ENCODE measurements at regions not wholly inside any gene's neighbourhood (a gene's known extent, or its start where the extent isn't known, plus 50 kb on each side); places are given as distances from the start of the nearest gene placed in this dataset.

GRCh38 chr3:94775746-94776145, 712.9 kb downstream of the NSUN3 start:
- H3K4me2 ChIP-seq (ENCODE audit: low read length, poor library complexity, severe bottlenecking): no peak overlapping the region
- no peak overlapping the region for H2AK5ac ChIP-seq (ENCODE audit: low read length, severe bottlenecking)
- H3K4me1 ChIP-seq (ENCODE audit: control insufficient read depth, insufficient read depth, low read depth, low read length): no peaks in the 10 kb centered on the region
- no peak overlapping the region for H3K4ac ChIP-seq (ENCODE audit: low read depth in 1 of 2, low read length in 2 of 2)
- no peak overlapping the region for H4K91ac ChIP-seq (ENCODE audit: low read length)
- H2BK120ac ChIP-seq (ENCODE audit: low read depth, low read length): no peak overlapping the region
- H2BK12ac ChIP-seq (ENCODE audit: low read length in 2 of 2): no peak overlapping the region
- 60% methylated on average over 1 of the region's 2 CpGs for WGBS
- no peaks in the 10 kb centered on the region for H3K36me3 ChIP-seq (ENCODE audit: control insufficient read depth in 1 of 2, insufficient read depth in 2 of 2, low read depth in 1 of 2, low read length in 2 of 2)
- H3K27me3 ChIP-seq (ENCODE audit: control insufficient read depth in 1 of 2, insufficient read depth in 1 of 2, low read length in 2 of 2): no peaks in the 10 kb centered on the region
- H3K27ac ChIP-seq (ENCODE audit: low read length, poor library complexity, severe bottlenecking): no peak overlapping the region
- H2AFZ ChIP-seq (ENCODE audit: low read depth, low read length): no peak overlapping the region
- no peak overlapping the region for H2BK15ac ChIP-seq (ENCODE audit: low read depth, poor library complexity, severe bottlenecking)
- H3K18ac ChIP-seq (ENCODE audit: low read depth in 1 of 2, low read length in 2 of 2): no peak overlapping the region
- no peak overlapping the region for H2BK5ac ChIP-seq (ENCODE audit: low read depth, low read length, poor library complexity, severe bottlenecking)
- H3K9ac ChIP-seq (ENCODE audit: low read length): no peak overlapping the region
- no peaks in the 10 kb centered on the region for H3K79me1 ChIP-seq (replicated peaks; ENCODE audit: low read length, poor library complexity, severe bottlenecking)
- no peak for DNase-seq
- H3K4me3 ChIP-seq (ENCODE audit: insufficient read depth in 1 of 2, low read depth in 1 of 2, low read length in 2 of 2): no peak overlapping the region
- H3K9me3 ChIP-seq (ENCODE audit: control insufficient read depth, low read length): no peaks in the 10 kb centered on the region
- no peak overlapping the region for H3K14ac ChIP-seq (ENCODE audit: low read length in 2 of 2)
- no peak overlapping the region for H3K23ac ChIP-seq (ENCODE audit: low read length in 2 of 2)
- no peak overlapping the region for H4K8ac ChIP-seq (ENCODE audit: low read length)

- Histone ChIP-seq H3K36me3 (ENCODE audit: control insufficient read depth in 1 of 2, insufficient read depth in 2 of 2, low read depth in 1 of 2, low read length in 2 of 2) (no peaks in the 10 kb centered on the region), H2BK5ac (ENCODE audit: low read depth, low read length, poor library complexity, severe bottlenecking) (no peak overlapping the region), H3K79me1 (replicated peaks; ENCODE audit: low read length, poor library complexity, severe bottlenecking) (no peaks in the 10 kb centered on the region), H2AK5ac (ENCODE audit: low read length, severe bottlenecking) (no peak overlapping the region), H3K4ac (ENCODE audit: low read depth in 1 of 2, low read length in 2 of 2) (no peak overlapping the region), H2BK120ac (ENCODE audit: low read depth, low read length) (no peak overlapping the region), H3K4me1 (ENCODE audit: control insufficient read depth, insufficient read depth, low read depth, low read length) (no peaks in the 10 kb centered on the region), H3K14ac (ENCODE audit: low read length in 2 of 2) (no peak overlapping the region), H3K9me3 (ENCODE audit: control insufficient read depth, low read length) (no peaks in the 10 kb centered on the region), H3K18ac (ENCODE audit: low read depth in 1 of 2, low read length in 2 of 2) (no peak overlapping the region), H4K91ac (ENCODE audit: low read length) (no peak overlapping the region), H3K9ac (ENCODE audit: low read length) (no peak overlapping the region), H3K23ac (ENCODE audit: low read length in 2 of 2) (no peak overlapping the region), H3K27me3 (ENCODE audit: control insufficient read depth in 1 of 2, insufficient read depth in 1 of 2, low read length in 2 of 2) (no peaks in the 10 kb centered on the region), H4K8ac (ENCODE audit: low read length) (no peak overlapping the region), H3K4me2 (ENCODE audit: low read length, poor library complexity, severe bottlenecking) (no peak overlapping the region), H3K27ac (ENCODE audit: low read length, poor library complexity, severe bottlenecking) (no peak overlapping the region), H2BK12ac (ENCODE audit: low read length in 2 of 2) (no peak overlapping the region), H3K4me3 (ENCODE audit: insufficient read depth in 1 of 2, low read depth in 1 of 2, low read length in 2 of 2) (no peak overlapping the region), H2BK15ac (ENCODE audit: low read depth, poor library complexity, severe bottlenecking) (no peak overlapping the region), H2AFZ (ENCODE audit: low read depth, low read length) (no peak overlapping the region)
- 92% methylated on average over 3 of the region's 3 CpGs for WGBS
- no peak for DNase-seq
These were observed 713.6 kb downstream of the NSUN3 start for GRCh38 chr3:94776401-94776915.

- Histone ChIP-seq H2AFZ (ENCODE audit: low read depth, low read length) (no peak overlapping the region), H2BK12ac (ENCODE audit: low read length in 2 of 2) (no peak overlapping the region), H3K79me1 (replicated peaks; ENCODE audit: low read length, poor library complexity, severe bottlenecking) (no peaks in the 10 kb centered on the region), H3K27ac (ENCODE audit: low read length, poor library complexity, severe bottlenecking) (no peak overlapping the region), H2BK15ac (ENCODE audit: low read depth, poor library complexity, severe bottlenecking) (no peak overlapping the region), H3K9me3 (ENCODE audit: control insufficient read depth, low read length) (no peaks in the 10 kb centered on the region), H2AK5ac (ENCODE audit: low read length, severe bottlenecking) (no peak overlapping the region), H3K9ac (ENCODE audit: low read length) (no peak overlapping the region), H3K14ac (ENCODE audit: low read length in 2 of 2) (no peak overlapping the region), H3K18ac (ENCODE audit: low read depth in 1 of 2, low read length in 2 of 2) (no peak overlapping the region), H3K27me3 (ENCODE audit: control insufficient read depth in 1 of 2, insufficient read depth in 1 of 2, low read length in 2 of 2) (no peaks in the 10 kb centered on the region), H4K8ac (ENCODE audit: low read length) (no peak overlapping the region), H2BK120ac (ENCODE audit: low read depth, low read length) (no peak overlapping the region), H3K23ac (ENCODE audit: low read length in 2 of 2) (no peak overlapping the region), H3K4me2 (ENCODE audit: low read length, poor library complexity, severe bottlenecking) (no peak overlapping the region), H2BK5ac (ENCODE audit: low read depth, low read length, poor library complexity, severe bottlenecking) (no peak overlapping the region), H4K91ac (ENCODE audit: low read length) (no peak overlapping the region), H3K4me1 (ENCODE audit: control insufficient read depth, insufficient read depth, low read depth, low read length) (no peaks in the 10 kb centered on the region), H3K36me3 (ENCODE audit: control insufficient read depth in 1 of 2, insufficient read depth in 2 of 2, low read depth in 1 of 2, low read length in 2 of 2) (no peaks in the 10 kb centered on the region), H3K4me3 (ENCODE audit: insufficient read depth in 1 of 2, low read depth in 1 of 2, low read length in 2 of 2) (no peak overlapping the region), H3K4ac (ENCODE audit: low read depth in 1 of 2, low read length in 2 of 2) (no peak overlapping the region)
- DNase-seq: no peak
- WGBS: 41% methylated on average over 1 of the region's 1 CpG
These were observed 715.4 kb downstream of the NSUN3 start for GRCh38 chr3:94778289-94778688.

- H2AK5ac ChIP-seq (ENCODE audit: low read length, severe bottlenecking): no peak overlapping the region
- H4K8ac ChIP-seq (ENCODE audit: low read length): no peak overlapping the region
- H2BK120ac ChIP-seq (ENCODE audit: low read depth, low read length): no peak overlapping the region
- no peak overlapping the region for H2AFZ ChIP-seq (ENCODE audit: low read depth, low read length)
- H2BK15ac ChIP-seq (ENCODE audit: low read depth, poor library complexity, severe bottlenecking): no peak overlapping the region
- H3K27ac ChIP-seq (ENCODE audit: low read length, poor library complexity, severe bottlenecking): no peak overlapping the region
- H3K36me3 ChIP-seq (ENCODE audit: control insufficient read depth in 1 of 2, insufficient read depth in 2 of 2, low read depth in 1 of 2, low read length in 2 of 2): no peaks in the 10 kb centered on the region
- H3K23ac ChIP-seq (ENCODE audit: low read length in 2 of 2): no peak overlapping the region
- H2BK12ac ChIP-seq (ENCODE audit: low read length in 2 of 2): no peak overlapping the region
- no peak overlapping the region for H3K14ac ChIP-seq (ENCODE audit: low read length in 2 of 2)
- no peaks in the 10 kb centered on the region for H3K27me3 ChIP-seq (ENCODE audit: control insufficient read depth in 1 of 2, insufficient read depth in 1 of 2, low read length in 2 of 2)
- no peak for DNase-seq
- 95% methylated on average over 3 of the region's 4 CpGs for WGBS
- H3K4me2 ChIP-seq (ENCODE audit: low read length, poor library complexity, severe bottlenecking): no peak overlapping the region
- no peak overlapping the region for H3K4me3 ChIP-seq (ENCODE audit: insufficient read depth in 1 of 2, low read depth in 1 of 2, low read length in 2 of 2)
- H2BK5ac ChIP-seq (ENCODE audit: low read depth, low read length, poor library complexity, severe bottlenecking): no peak overlapping the region
- H3K9ac ChIP-seq (ENCODE audit: low read length): no peak overlapping the region
- H3K4ac ChIP-seq (ENCODE audit: low read depth in 1 of 2, low read length in 2 of 2): no peak overlapping the region
- no peak overlapping the region for H3K18ac ChIP-seq (ENCODE audit: low read depth in 1 of 2, low read length in 2 of 2)
- no peaks in the 10 kb centered on the region for H3K4me1 ChIP-seq (ENCODE audit: control insufficient read depth, insufficient read depth, low read depth, low read length)
- H4K91ac ChIP-seq (ENCODE audit: low read length): no peak overlapping the region
- no peaks in the 10 kb centered on the region for H3K79me1 ChIP-seq (replicated peaks; ENCODE audit: low read length, poor library complexity, severe bottlenecking)
- no peaks in the 10 kb centered on the region for H3K9me3 ChIP-seq (ENCODE audit: control insufficient read depth, low read length)
These were observed 716.1 kb downstream of the NSUN3 start for GRCh38 chr3:94778814-94779494.
